HFF-Myc (cell line): ENCODE measurements at regions not wholly inside any gene's neighbourhood (a gene's known extent, or its start where the extent isn't known, plus 50 kb on each side); places are given as distances from the start of the nearest gene placed in this dataset.

ENCODE experiments used
- DNase-seq: peaks from one replicate; pipeline ENCODE4 v3.0.0-alpha.2; 2011; ENCODE audit warnings: low read depth; ENCODE audit errors: extremely low read depth
- H3K4me3 ChIP-seq: replicated peaks from 2 replicates; pipeline ENCODE4 v1.5.1; 2011; ENCODE audit warnings: low read depth, mild to moderate bottlenecking, control low read depth, low read length
- TF ChIP-seq, protein P1 (sequence below): IDR thresholded peaks from 2 replicates; pipeline ENCODE4 v1.5.1; 2012; ENCODE audit warnings: mild to moderate bottlenecking, low read depth, low read length, control low read depth; ENCODE audit errors: missing control alignments

DNA sequence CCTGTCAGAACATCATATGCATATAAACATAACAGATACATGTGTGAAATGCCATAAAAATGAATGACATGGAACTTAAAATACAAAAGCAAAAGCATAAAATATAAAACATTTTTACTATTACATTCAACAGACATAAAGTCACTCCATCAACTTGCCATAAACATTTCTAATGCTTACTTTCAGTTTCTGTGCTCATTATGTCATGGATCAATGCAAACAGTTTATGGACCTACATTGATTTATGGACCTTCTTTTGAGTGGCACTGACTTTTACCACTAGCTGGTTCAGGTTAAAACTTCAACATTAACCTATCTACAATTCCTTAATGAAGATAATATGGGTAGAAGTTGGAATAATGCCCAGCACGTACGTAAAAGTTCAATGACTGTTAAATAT, 577.4 kb upstream of the LMCD1 start:
- H3K4me3 ChIP-seq = no peak overlapping the region
- DNase-seq = no peak
- TF ChIP-seq, protein P1, sequence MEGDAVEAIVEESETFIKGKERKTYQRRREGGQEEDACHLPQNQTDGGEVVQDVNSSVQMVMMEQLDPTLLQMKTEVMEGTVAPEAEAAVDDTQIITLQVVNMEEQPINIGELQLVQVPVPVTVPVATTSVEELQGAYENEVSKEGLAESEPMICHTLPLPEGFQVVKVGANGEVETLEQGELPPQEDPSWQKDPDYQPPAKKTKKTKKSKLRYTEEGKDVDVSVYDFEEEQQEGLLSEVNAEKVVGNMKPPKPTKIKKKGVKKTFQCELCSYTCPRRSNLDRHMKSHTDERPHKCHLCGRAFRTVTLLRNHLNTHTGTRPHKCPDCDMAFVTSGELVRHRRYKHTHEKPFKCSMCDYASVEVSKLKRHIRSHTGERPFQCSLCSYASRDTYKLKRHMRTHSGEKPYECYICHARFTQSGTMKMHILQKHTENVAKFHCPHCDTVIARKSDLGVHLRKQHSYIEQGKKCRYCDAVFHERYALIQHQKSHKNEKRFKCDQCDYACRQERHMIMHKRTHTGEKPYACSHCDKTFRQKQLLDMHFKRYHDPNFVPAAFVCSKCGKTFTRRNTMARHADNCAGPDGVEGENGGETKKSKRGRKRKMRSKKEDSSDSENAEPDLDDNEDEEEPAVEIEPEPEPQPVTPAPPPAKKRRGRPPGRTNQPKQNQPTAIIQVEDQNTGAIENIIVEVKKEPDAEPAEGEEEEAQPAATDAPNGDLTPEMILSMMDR = no peak

DNA sequence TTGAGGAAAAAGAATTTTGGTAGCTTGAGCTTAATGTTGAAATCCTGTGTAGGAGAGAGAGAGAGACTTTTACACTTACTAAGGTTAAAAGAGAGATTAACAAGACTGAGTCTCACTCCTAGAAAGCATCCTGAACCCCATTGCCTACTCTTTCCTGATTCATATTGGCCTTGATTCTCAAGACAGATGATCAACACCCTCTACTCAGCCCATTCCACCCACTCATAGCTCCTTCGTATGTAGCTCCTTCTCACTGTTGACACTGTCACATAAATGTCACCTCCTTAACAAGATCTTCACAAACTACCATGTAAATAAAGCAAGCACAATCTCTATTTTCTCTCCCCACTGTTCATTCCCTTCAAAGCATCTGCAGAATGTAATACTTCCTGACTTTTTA, 574.6 kb upstream of the LMCD1 start:
- no peak for DNase-seq
- no peak overlapping the region for H3K4me3 ChIP-seq
- TF ChIP-seq, protein P1 = no peak

DNA sequence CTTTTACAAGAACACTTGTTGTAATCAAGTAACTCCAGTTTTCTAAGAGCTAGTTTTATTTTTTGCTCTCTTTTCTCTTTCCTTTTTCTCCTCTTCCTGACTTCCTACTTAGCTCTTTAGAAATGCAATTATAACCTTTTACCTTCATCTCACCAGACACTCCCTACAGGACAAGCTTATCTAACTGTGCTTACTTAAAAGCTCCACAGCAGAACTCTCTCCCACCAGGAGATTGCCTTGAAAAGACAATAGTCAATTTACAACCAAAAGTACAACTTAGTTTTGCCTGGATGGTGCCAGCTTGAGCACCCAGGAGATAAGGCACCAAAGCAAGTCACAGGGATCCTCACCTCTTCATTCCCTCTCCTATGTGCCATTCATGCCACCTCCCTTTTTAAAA, 573.8 kb upstream of the LMCD1 start:
- TF ChIP-seq, protein P1 = no peak
- no peak overlapping the region for H3K4me3 ChIP-seq
- DNase-seq = no peak

DNA sequence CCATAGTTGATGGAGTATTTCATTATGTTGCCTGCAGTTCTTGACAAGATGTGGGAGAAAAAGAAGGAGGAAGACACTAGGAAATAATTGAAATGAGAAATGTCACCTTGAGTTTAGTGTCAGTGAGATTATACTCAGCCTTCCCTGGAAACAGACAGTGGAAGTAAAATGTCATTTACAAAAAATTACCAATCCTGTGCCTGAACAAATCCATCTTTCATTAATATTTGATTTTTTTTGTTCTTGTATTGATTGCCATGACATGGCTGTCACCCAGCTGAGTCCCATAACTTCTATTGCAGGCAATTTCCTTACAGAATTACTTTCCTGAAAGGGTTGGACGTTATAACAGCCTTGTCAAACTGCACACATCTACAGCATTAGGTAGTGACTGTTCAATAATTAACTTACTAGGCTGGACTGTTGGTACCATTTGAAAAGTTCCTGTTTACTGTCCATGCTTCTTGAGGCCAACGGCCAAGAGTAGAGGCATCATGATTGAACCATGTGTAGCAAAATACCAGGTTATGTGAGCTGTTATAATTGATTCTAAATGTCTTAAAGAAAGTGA, 572.2 kb upstream of the LMCD1 start:
- TF ChIP-seq, protein P1 = no peak
- no peak for DNase-seq
- no peak overlapping the region for H3K4me3 ChIP-seq

DNA sequence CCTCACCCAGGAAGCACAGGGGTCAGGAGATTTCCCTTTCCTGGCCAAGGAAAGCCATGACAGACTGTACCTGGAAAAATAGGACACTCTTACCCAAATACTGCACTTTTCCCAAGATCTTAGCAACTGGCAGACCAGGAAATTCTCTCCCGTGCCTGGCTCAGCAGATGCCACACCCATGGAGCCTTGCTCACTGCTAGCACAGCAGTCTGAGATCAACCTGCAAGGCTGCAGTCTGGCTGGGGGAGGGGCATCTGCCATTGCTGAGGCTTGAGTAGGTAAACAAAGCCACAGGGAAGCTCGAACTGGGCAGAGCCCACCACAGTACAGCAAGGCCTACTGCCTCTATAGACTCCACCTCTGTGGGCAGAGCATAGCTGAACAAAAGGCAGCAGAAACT, 567.3 kb upstream of the LMCD1 start:
- no peak for DNase-seq
- TF ChIP-seq, protein P1 = no peak
- H3K4me3 ChIP-seq = no peak overlapping the region

DNA sequence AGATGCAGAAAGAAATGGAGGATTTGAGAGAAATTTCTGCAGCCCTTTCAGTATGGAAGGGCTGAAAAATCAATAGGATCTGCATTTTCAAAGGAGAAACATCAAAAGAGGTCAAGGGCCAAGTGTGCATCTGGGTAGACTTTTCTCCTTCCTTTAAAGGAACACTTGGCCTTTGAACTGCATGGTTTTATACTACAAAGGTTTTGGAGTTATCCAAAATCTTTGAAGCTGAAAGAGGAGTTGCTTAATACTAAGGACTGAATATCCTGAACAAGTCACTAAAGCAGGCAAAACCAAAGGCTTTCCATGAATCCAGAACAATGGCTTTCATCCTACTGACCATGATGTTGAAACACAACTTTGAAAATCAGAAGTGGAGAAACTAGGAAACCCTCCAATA, 553.7 kb upstream of the LMCD1 start:
- DNase-seq = no peak
- no peak overlapping the region for H3K4me3 ChIP-seq
- TF ChIP-seq, protein P1 = no peak

DNA sequence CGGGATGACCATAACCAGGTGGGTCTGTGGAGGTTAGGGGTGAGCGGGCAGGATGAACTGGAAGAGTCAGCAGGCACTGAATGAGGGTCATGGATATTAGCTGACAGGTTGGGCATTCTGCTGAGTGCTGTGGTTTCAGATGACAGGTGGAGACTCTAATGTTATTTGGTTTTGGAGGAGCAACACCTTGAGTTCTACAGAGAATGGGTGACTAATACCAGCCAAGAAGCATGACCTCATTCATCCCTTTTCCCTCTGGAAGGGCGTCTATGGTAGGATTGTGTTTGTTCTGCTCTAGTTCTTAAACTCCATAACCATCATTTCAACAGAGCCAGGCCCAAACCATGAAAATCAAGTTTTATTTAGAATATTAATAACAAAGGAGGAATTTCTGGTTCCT, 550.7 kb upstream of the LMCD1 start:
- DNase-seq = no peak

More for the DNA sequence above, 550.7 kb upstream of the LMCD1 start:
- TF ChIP-seq, protein P1 = no peak
- H3K4me3 ChIP-seq = no peak overlapping the region
